ENCODE measurements at regions not wholly inside any gene's neighbourhood (a gene's known extent, or its start where the extent isn't known, plus 50 kb on each side); places are given as distances from the start of the nearest gene placed in this dataset.

GRCh38 chr6:150651808-150652470 lies 52.3 kb downstream of the PLEKHG1 start:
- Histone ChIP-seq H3K27ac (no peak overlapping the region), H3K9me3 (no peaks in the 10 kb centered on the region), H3K4me3 (no peak overlapping the region), H3K4me1 (no peaks in the 10 kb centered on the region), H3K36me3 (no peaks in the 10 kb centered on the region), H3K27me3 (no peaks in the 10 kb centered on the region)
- TF ChIP-seq POLR2A (IDR thresholded peaks at IDR 0.05) (no peak), EP300 (IDR thresholded peaks at IDR 0.05) (no peak), POLR2AphosphoS5 (IDR thresholded peaks at IDR 0.05) (no peak)
- TF ChIP-seq, protein P1, sequence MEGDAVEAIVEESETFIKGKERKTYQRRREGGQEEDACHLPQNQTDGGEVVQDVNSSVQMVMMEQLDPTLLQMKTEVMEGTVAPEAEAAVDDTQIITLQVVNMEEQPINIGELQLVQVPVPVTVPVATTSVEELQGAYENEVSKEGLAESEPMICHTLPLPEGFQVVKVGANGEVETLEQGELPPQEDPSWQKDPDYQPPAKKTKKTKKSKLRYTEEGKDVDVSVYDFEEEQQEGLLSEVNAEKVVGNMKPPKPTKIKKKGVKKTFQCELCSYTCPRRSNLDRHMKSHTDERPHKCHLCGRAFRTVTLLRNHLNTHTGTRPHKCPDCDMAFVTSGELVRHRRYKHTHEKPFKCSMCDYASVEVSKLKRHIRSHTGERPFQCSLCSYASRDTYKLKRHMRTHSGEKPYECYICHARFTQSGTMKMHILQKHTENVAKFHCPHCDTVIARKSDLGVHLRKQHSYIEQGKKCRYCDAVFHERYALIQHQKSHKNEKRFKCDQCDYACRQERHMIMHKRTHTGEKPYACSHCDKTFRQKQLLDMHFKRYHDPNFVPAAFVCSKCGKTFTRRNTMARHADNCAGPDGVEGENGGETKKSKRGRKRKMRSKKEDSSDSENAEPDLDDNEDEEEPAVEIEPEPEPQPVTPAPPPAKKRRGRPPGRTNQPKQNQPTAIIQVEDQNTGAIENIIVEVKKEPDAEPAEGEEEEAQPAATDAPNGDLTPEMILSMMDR (IDR thresholded peaks at IDR 0.05): no peak
- 89% methylated on average over 6 of the region's 6 CpGs for WGBS
- DNase-seq (ENCODE audit: low spot score in 2 of 2): no peak

- H3K27me3 ChIP-seq: no peaks in the 10 kb centered on the region
- H3K36me3 ChIP-seq: no peaks in the 10 kb centered on the region
- H3K9me3 ChIP-seq: no peaks in the 10 kb centered on the region
- H3K27ac ChIP-seq: no peak overlapping the region
- 90% methylated on average over 7 of the region's 7 CpGs for WGBS
- H3K4me1 ChIP-seq: no peaks in the 10 kb centered on the region
- no peak for TF ChIP-seq POLR2AphosphoS5 (IDR thresholded peaks at IDR 0.05)
- TF ChIP-seq, protein P1 (IDR thresholded peaks at IDR 0.05): no peak
- no peak for TF ChIP-seq EP300 (IDR thresholded peaks at IDR 0.05)
- TF ChIP-seq POLR2A (IDR thresholded peaks at IDR 0.05): no peak
- no peak overlapping the region for H3K4me3 ChIP-seq
- DNase-seq (ENCODE audit: low spot score in 2 of 2): no peak
Measured at GRCh38 chr6:150652848-150653613, 53.3 kb downstream of the PLEKHG1 start.

DNA sequence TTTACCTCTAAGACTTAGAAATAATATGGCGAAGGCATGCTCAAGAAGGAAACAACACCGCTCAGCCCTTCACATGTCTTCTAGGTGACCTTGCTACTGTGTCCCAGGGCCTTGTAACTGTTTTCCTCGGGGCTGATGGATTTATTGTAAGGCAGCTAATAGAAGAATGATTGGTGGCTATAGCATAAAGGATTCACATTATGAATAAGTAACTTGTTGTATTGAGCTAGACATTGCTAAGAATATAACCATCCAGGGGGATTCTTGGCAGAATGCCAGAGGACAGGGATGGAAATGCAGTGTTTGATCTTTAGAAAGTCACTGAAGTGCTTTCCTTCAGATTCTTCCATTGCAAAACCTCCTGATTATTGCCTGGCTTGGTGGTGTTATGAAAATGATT lies 54.9 kb downstream of the PLEKHG1 start:
- H3K9me3 ChIP-seq: no peaks in the 10 kb centered on the region
- no peak overlapping the region for H3K27ac ChIP-seq
- no peak for TF ChIP-seq POLR2A (IDR thresholded peaks at IDR 0.05)
- TF ChIP-seq, protein P1 (IDR thresholded peaks at IDR 0.05): no peak
- H3K27me3 ChIP-seq: no peaks in the 10 kb centered on the region
- no peaks in the 10 kb centered on the region for H3K36me3 ChIP-seq
- H3K4me1 ChIP-seq: no peaks in the 10 kb centered on the region
- 93% methylated on average over 3 of the region's 3 CpGs for WGBS
- H3K4me3 ChIP-seq: no peak overlapping the region
- no peak for DNase-seq (ENCODE audit: low spot score in 2 of 2)

DNA sequence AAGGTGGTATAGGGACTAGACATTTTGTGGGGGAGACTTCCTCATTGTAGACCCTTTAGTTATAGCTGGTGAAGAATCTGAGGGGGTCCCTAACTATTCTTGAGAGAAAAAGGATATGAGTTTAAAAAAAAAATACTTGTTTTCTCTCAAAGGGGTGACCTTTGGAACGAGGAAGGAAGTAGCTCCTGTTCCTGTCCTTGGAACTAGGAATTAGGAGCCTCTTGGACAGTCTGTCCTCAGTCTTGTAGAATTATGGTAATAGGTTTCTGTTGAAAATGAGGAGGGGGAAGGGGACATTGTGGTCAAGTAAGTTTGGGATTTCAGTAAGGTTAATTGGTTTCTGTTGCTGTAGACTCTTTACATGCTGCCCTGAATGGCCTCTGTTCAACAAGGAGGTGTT lies 56.5 kb downstream of the PLEKHG1 start:
- H3K27me3 ChIP-seq: no peaks in the 10 kb centered on the region
- H3K27ac ChIP-seq: no peak overlapping the region
- TF ChIP-seq POLR2AphosphoS5 (IDR thresholded peaks at IDR 0.05) (no peak), POLR2A (IDR thresholded peaks at IDR 0.05) (no peak), EP300 (IDR thresholded peaks at IDR 0.05) (no peak)
- TF ChIP-seq, protein P1 (IDR thresholded peaks at IDR 0.05): no peak
- whole genome bisulfite sequencing: 71% methylated on average over 1 of the region's 1 CpG
- DNase-seq (ENCODE audit: low spot score in 2 of 2): no peak
- H3K9me3 ChIP-seq: no peaks in the 10 kb centered on the region
- H3K36me3 ChIP-seq: no peaks in the 10 kb centered on the region
- H3K4me3 ChIP-seq: no peak overlapping the region
- H3K4me1 ChIP-seq: no peaks in the 10 kb centered on the region

DNA sequence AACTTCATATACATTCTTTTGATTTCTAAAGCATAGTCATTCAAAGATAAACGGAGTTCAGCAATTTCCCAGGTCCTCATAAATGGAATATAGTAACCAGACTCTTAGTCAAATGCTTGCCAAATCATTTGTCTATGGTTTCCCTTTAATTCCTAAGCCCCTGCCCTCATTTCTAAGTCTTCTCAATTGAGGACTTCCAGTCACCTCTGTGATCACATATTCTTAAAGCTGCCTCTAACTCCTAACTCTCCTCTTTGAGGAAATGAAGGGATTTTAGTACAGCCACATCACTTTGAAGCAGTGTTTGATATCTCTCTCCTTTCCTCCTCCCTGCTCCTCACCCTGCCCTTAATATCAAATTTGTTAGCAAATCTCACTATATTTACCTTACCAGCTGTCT lies 58.7 kb downstream of the PLEKHG1 start:
- Histone ChIP-seq H3K36me3 (no peaks in the 10 kb centered on the region), H3K9me3 (no peaks in the 10 kb centered on the region), H3K27me3 (no peaks in the 10 kb centered on the region), H3K4me1 (no peaks in the 10 kb centered on the region), H3K4me3 (no peak overlapping the region), H3K27ac (no peak overlapping the region)
- no peak for DNase-seq (ENCODE audit: low spot score in 2 of 2)
- no peak for TF ChIP-seq POLR2A (IDR thresholded peaks at IDR 0.05)
- TF ChIP-seq POLR2AphosphoS5 (IDR thresholded peaks at IDR 0.05): no peak
- no peak for TF ChIP-seq EP300 (IDR thresholded peaks at IDR 0.05)
- TF ChIP-seq, protein P1 (IDR thresholded peaks at IDR 0.05): no peak
- WGBS: 85% methylated on average over 1 of the region's 1 CpG
